Jurkat, Clone E6-1 (cell line): ENCODE measurements at regions not wholly inside any gene's neighbourhood (a gene's known extent, or its start where the extent isn't known, plus 50 kb on each side); places are given as distances from the start of the nearest gene placed in this dataset.

ENCODE experiments used
- DNase-seq: peaks from one replicate; pipeline ENCODE4 v3.0.0-alpha.2; 2011; ENCODE audit warnings: low read depth, low spot score
- H3K4me3 ChIP-seq: 2 replicates; pipeline ENCODE4 v1.5.1; 2011; ENCODE audit warnings: mild to moderate bottlenecking, low read length, control low read depth, moderate library complexity

- no peak overlapping the region for H3K4me3 ChIP-seq
- DNase-seq: no peak
Measured at GRCh38 chr5:144979516-144980264, 809.0 kb downstream of the KCTD16 start.

DNA sequence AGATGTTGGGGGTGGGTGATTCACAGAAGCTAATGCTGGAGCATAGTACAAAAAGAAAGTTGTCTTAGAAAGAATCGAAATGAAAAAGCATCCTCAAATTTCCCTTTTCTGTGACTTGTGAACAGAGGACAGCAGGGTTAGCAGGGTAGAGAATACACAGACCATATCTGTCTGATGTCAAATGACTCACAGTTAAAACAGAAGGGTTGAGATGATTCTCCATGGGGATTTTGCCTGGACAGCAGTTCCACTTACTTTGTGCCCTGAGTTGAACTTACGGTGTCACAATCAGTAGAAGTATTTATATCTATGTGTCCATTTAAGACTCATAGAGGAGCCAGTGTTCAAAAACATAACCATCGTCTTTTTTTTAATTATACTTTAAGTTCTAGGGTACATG is 801.6 kb downstream of the KCTD16 start:
- no peak overlapping the region for H3K4me3 ChIP-seq
- no peak for DNase-seq

GRCh38 chr5:144971108-144971850 is 800.6 kb downstream of the KCTD16 start:
- H3K4me3 ChIP-seq: no peak overlapping the region
- DNase-seq: no peak

GRCh38 chr5:144960296-144960695 is 789.6 kb downstream of the KCTD16 start:
- DNase-seq: no peak

DNA sequence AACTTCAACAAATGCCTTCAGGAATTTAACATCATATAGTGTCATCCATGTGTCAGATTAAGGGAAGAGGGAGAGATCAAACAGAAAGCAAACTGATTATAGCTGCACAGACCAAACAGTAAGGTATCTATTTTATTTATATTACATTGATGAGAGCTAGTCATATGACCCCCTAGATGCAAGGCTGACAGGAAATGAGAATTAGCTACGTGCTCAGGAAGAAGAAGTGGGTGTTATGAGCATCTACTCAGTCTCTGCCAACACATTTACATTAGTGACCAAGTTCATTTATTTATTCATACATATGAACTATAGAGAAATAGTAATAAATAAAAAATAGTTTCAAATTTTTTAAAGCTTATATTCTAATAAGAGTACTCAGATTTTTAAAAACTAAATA is 787.3 kb downstream of the KCTD16 start:
- no peak for DNase-seq
- H3K4me3 ChIP-seq: no peak overlapping the region

More at GRCh38 chr5:144960296-144960695, 789.6 kb downstream of the KCTD16 start:
- H3K4me3 ChIP-seq: no peak overlapping the region

DNA sequence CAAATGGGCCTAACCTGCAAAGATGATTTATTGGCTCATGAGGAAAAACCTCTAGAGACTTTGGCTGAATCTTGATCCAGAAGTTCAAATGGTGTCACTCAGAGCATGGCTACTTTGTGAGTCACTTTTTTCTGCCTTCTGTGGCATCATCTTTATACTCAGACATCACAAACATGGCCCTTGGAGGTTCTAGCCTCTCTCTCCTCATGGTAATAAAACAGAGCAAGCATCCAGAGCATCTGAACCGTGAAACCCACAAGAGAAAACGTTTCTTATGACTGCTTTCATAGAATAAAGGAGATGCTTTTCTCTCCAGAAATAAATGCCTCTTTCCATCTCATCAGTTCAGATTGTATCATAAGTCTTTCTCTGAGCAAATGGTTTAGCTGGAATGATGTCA is 780.3 kb downstream of the KCTD16 start:
- DNase-seq: no peak
- H3K4me3 ChIP-seq: no peak overlapping the region

DNA sequence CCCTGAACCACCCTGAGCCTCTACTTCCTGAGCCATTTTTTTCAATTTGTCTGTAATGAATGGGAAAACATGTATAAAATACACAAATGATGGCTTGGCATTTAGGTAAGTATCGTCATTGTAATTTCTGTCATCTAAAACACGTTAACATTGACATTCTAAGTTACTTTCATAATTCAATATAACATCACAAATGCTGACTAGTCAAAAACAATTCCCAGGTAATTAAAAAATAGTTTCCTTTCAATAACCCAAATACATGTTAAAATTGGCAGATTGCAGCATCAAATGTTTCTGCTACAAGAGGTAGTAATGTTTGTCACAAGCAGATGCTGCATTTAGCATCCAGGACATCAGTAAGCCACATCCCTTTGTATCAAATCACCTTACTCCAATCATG is 776.4 kb downstream of the KCTD16 start:
- H3K4me3 ChIP-seq: no peak overlapping the region
- DNase-seq: no peak

DNA sequence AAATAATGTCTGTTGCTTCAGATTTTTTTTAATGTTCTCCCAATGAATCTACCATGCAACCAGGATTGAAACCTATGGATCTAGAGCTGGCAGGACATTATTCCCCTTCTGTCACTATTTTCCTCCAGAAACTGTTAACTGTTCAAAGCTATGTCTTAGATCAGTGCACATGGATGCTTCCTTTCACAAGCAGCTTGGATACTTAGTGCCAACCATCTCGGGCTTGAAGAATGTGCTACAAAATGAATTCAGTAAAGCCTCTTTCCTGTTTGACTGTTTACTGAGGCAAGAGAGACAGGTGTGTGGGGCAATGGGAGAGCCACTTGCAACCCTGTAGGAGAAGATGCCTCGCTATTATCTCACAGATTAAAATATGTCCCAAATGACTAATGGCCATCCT is 774.8 kb downstream of the KCTD16 start:
- DNase-seq: no peak
- no peak overlapping the region for H3K4me3 ChIP-seq

DNA sequence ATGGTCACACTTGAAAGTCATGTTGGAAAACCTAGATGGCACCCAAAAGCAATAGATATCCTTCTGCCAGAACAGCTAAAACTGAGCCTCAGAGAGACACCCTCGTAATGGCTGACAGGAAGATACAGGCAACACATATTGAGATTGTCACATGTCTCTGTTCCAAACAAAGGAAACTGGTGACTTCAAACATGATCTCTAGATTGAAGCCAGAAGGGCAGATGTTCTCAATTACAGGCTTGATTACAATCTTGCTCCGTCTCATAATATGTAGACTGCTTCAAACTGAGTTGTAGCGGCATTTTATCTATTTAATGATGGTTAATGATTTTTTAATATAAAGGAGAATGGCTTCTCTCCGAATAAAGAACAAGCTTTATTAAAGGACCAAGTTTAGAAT is 774.3 kb downstream of the KCTD16 start:
- DNase-seq: peak; percentile 7
- no peak overlapping the region for H3K4me3 ChIP-seq

DNA sequence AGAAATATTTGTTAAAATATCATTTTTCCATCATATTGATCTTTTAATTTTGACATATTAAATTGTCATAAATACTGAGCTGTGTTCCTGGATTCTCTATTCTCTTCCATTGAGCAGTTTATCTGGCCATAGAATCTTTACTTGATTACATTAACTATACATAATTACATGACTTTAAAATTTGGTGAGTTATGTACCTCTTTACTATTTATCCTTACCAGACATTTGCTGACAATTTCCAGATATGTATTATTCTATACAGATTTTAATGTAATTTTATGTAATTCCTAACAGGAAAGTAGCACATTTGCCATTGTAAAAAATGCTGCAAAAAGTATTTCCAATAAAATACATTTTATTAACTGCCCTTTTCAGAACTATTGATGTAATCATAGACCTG is 770.3 kb downstream of the KCTD16 start:
- H3K4me3 ChIP-seq: no peak overlapping the region
- no peak for DNase-seq

GRCh38 chr5:144918371-144918770 is 747.7 kb downstream of the KCTD16 start:
- DNase-seq: no peak
- H3K4me3 ChIP-seq: no peak overlapping the region

- no peak for DNase-seq
- H3K4me3 ChIP-seq: no peak overlapping the region
Measured at GRCh38 chr5:144915452-144915851, 744.8 kb downstream of the KCTD16 start.

- no peak for DNase-seq
Measured at GRCh38 chr5:144913661-144914060, 743.0 kb downstream of the KCTD16 start.

GRCh38 chr5:144896473-144896872 is 725.8 kb downstream of the KCTD16 start:
- no peak for DNase-seq
- H3K4me3 ChIP-seq: no peak overlapping the region

More at GRCh38 chr5:144913661-144914060, 743.0 kb downstream of the KCTD16 start:
- no peak overlapping the region for H3K4me3 ChIP-seq

DNA sequence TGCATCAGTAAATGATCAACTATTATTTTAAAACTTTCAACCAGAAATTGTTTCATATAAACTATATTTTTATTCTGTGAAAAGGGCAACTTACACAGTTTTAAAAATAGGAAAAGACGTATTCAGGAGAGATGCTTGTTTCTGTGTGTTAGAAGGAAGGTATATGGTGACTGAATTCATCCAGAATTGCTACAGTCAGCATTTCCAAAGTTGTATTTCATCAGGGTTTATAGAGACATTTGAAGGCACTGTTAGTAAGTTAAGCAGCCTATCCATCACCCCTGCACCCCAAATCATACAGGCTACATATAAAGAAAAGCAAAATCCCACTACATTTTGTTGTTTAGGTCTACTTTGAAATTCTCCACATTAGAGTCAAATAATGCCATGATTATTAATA is 716.0 kb downstream of the KCTD16 start:
- DNase-seq: no peak
- no peak overlapping the region for H3K4me3 ChIP-seq

GRCh38 chr5:144882739-144883283 is 712.1 kb downstream of the KCTD16 start:
- no peak for DNase-seq

GRCh38 chr5:144880513-144880912 is 709.8 kb downstream of the KCTD16 start:
- no peak overlapping the region for H3K4me3 ChIP-seq
- DNase-seq: no peak

More at GRCh38 chr5:144882739-144883283, 712.1 kb downstream of the KCTD16 start:
- no peak overlapping the region for H3K4me3 ChIP-seq

- DNase-seq: no peak
- no peak overlapping the region for H3K4me3 ChIP-seq
Measured at GRCh38 chr5:144876990-144877389, 706.3 kb downstream of the KCTD16 start.

DNA sequence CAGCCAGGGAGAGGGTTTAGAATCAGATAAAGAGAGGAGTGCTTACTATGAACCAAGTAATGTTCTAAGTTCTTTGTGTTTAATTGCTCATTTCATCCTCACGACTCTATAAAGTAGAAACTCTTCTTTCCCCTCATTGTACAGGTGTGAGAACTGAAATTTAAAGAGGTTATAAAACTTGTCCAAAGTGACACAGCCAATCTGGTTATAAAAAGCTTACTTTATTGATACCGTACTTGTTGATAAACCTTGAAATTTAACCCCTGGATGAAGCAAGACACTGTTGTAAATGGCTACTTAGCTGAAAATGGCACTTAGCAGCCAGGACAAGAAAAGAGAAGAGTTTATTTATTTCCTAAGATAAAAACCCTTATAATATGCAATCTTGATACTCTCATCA is 702.4 kb downstream of the KCTD16 start:
- DNase-seq: no peak

DNA sequence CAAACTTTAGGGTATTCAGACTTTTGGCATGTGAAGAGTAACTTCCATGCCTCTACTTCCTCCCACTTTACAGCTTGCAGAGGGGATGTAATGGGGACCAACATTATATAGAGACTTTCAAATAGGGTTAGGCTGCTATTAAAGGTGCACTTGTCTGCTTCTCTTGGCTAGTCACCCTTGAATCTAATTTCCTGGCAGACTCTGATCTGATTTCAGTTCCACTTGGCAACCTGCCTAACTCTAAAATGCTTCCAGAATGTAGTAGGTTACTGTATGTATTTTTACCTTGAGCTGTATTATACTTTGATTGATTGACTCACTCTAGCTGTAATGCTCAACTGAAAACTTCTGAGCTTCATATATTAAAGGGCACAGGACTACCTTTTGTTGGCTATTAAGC is 693.4 kb downstream of the KCTD16 start:
- no peak for DNase-seq
- no peak overlapping the region for H3K4me3 ChIP-seq

More for the DNA sequence above, 702.4 kb downstream of the KCTD16 start:
- no peak overlapping the region for H3K4me3 ChIP-seq
